Heart left ventricle (tissue), 16 donors: ENCODE measurements at regions not wholly inside any gene's neighbourhood (a gene's known extent, or its start where the extent isn't known, plus 50 kb on each side); places are given as distances from the start of the nearest gene placed in this dataset.
"Not testable (repeated sequence)": the region's sequence is repeated elsewhere in the genome, so short reads cannot be mapped to it uniquely, and the experiment has no call there.

Experiments
- ATAC-seq, 4 donors: fragments of 200-7000 bp; cut with Tn5 transposase; one replicate each; pipeline ENCODE4 v1.9.1; 2020 to 2022; ENCODE audit warnings: moderate library complexity in 4 of 4, mild to moderate bottlenecking in 3 of 4, moderate number of reproducible peaks in 1 of 4
- DNase-seq, 5 donors: peaks; one replicate each; pipeline ENCODE4 v3.0.0-alpha.2; 2020
- H3K27ac ChIP-seq, 12 donors: fragments of 200-600 bp; sonication (generic) in 4 of 12; one replicate each; pipeline versions ENCODE4 v1.5.0 to v1.8.0; 2016 to 2022; ENCODE audit warnings: mild to moderate bottlenecking in 2 of 12
- H3K27me3 ChIP-seq, 9 donors: fragments of 200-600 bp; sonication (generic) in 2 of 9; one replicate each; pipeline versions ENCODE4 v1.5.1 to v1.8.0; 2016 to 2022; ENCODE audit warnings: mild to moderate bottlenecking in 3 of 9
- H3K36me3 ChIP-seq, 9 donors: fragments of 200-600 bp; sonication (generic) in 2 of 9; one replicate each; pipeline versions ENCODE4 v1.5.0 to v1.8.0; 2018 to 2022; ENCODE audit warnings: mild to moderate bottlenecking in 2 of 9
- H3K4me1 ChIP-seq, 12 donors: fragments of 200-600 bp; sonication (generic) in 4 of 12; one replicate each; pipeline versions ENCODE4 v1.5.0 to v1.8.0; 2016 to 2022; ENCODE audit warnings: mild to moderate bottlenecking in 3 of 12
- H3K4me3 ChIP-seq, 12 donors: fragments of 200-600 bp; sonication (generic) in 4 of 12; one replicate each; pipeline versions ENCODE4 v1.5.0 to v1.8.0; 2017 to 2022; ENCODE audit warnings: mild to moderate bottlenecking in 9 of 12, moderate library complexity in 4 of 12
- H3K9me3 ChIP-seq, 12 donors: fragments of 200-600 bp; sonication (generic) in 4 of 12; one replicate each; pipeline versions ENCODE4 v1.5.0 to v1.8.0; 2016 to 2022; ENCODE audit warnings: mild to moderate bottlenecking in 1 of 12
- POLR2A ChIP-seq, 2 donors: fragments of 450-650 bp; IDR thresholded peaks; one replicate each; pipeline ENCODE4 v1.6.1; 2017; ENCODE audit warnings: antibody characterized with exemption in 2 of 2, mild to moderate bottlenecking in 2 of 2, moderate library complexity in 2 of 2
- WGBS, 4 donors: extraction: QIAGEN DNeasy Blood & Tissue Kit in 2 of 4; methylation state at CpG; one replicate each; pipeline versions ENCODE4 v1.1.5 to v1.1.7; 2013 to 2018; 5-methylcytosine and 5-hydroxymethylcytosine counted together
- intact Hi-C, 10 donors: fragments of 100-400 bp; cut with DNase I; formaldehyde crosslinking; loops; one replicate each; pipeline versions ENCODE4 v1.11.1 to v1.14.2; 2022
- TF ChIP-seq, protein P1 (sequence below), 12 donors: fragments of 200-600 bp; sonication (generic) in 4 of 12; IDR thresholded peaks; one replicate each; pipeline versions ENCODE4 v1.5.0 to v1.8.0; 2018 to 2022; ENCODE audit warnings: antibody characterized with exemption in 12 of 12, mild to moderate bottlenecking in 5 of 12
- donor health status: ischemic (EF 13 %, LVEDD 7.1; RV severe dilation, severe dysfunction).
- donor health status: healthy with polysubstance abuse.
- donor health status: DM: no; HTN: yes; CAD: no.
- donor health status: DM: no; HTN: no; CAD: no.
- donor health status: ischemic (EF 25% LVEDD 6.9; RV normal size, moderate dysfunction).
- donor health status: ischemic (EF 25% LVEDD 5.7; RV mildly dilated, moderate dysfunction).
- donor health status: healthy.
- donor health status: DM: yes; HTN: yes; CAD: no.
- donor health status: ischemic (EF 35%, LVEDD 5.7; RV mildly dilated, moderate dysfunction).
- donor health status: nonischemic (EF 11% LVEDD 7.7; RV severe dilation, severe dysfunction).
- donor health status: DM: yes; HTN: yes; CAD: no.
- donor health status: PGD.
- donor health status: ischemic (EF 29% LVEDD 5.4; RV normal size, mild dysfunction).
- donor health status: nonischemic (EF 23%, LVEDD 6.1; RV moderate dilation, normal function).

DNA sequence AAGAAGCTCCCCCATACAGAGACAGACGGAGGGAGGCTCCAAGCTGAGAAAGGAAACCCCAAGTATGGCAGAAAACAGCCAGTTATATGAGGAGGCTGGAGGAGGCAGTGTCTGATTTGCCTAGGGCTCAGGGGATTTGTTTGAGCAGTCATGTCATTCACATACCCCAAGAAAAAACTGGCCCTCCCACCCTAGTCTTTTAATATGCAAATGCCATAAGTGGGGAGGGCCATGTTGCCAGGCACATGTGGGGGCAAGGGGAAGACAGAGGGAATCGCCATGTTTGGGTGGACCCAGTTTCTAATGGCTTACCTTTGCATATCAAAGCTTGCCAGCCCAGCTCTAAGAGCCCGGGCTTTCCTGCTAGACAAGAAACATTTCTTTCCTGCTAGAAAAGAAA lies 1163.8 kb downstream of the TAF11L14 start:
- no peak for DNase-seq
- no peak overlapping the region for H3K27ac ChIP-seq
- TF ChIP-seq, protein P1, sequence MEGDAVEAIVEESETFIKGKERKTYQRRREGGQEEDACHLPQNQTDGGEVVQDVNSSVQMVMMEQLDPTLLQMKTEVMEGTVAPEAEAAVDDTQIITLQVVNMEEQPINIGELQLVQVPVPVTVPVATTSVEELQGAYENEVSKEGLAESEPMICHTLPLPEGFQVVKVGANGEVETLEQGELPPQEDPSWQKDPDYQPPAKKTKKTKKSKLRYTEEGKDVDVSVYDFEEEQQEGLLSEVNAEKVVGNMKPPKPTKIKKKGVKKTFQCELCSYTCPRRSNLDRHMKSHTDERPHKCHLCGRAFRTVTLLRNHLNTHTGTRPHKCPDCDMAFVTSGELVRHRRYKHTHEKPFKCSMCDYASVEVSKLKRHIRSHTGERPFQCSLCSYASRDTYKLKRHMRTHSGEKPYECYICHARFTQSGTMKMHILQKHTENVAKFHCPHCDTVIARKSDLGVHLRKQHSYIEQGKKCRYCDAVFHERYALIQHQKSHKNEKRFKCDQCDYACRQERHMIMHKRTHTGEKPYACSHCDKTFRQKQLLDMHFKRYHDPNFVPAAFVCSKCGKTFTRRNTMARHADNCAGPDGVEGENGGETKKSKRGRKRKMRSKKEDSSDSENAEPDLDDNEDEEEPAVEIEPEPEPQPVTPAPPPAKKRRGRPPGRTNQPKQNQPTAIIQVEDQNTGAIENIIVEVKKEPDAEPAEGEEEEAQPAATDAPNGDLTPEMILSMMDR (IDR thresholded peaks at IDR 0.05), result no peak
- no peak for TF ChIP-seq POLR2A (IDR thresholded peaks at IDR 0.05)
- no peaks in the 10 kb centered on the region for H3K27me3 ChIP-seq
- H3K4me1 ChIP-seq, result no peaks in the 10 kb centered on the region
- no peak for ATAC-seq
- H3K9me3 ChIP-seq, result no peaks in the 10 kb centered on the region
- no peak overlapping the region for H3K4me3 ChIP-seq
- intact Hi-C loops, result no loop called here
- H3K36me3 ChIP-seq, result no peaks in the 10 kb centered on the region
- 38 to 53% (median 40%) methylated on average over 3 of the region's 3 CpGs for WGBS, 4 donors

DNA sequence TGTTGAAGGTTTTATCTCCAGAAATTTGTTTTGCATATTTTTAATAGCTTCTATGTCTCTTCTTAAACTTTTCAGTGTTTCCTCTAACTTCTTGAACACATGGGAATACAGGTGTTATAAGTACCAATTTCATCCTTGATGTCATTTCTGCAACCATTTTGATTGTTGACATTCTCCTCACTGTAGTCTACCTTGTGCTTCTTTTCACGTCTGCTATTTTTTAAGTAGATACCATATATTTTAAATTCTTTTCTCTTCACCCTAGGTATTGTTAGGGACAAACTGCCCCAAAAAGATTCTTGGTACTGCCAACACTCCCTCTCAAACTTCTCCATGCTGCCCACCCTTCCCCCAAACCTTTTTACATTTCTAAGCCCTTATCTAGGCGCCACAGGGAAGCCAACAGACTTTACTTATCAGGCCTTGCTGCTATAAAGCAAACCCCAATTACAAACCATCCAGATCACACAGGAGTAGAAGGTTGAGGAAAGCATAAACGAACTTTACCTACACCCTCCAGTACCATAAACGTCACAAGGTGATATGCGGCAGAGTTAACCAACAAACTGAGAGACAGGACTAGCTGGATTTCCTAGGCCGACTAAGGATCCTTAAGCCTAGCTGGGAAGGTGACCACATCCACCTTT lies 1165.3 kb downstream of the TAF11L14 start:
- no peak overlapping the region for H3K4me3 ChIP-seq
- H3K9me3 ChIP-seq, result no peaks in the 10 kb centered on the region
- no peak overlapping the region for H3K27ac ChIP-seq
- no peak for DNase-seq
- TF ChIP-seq POLR2A (IDR thresholded peaks at IDR 0.05), result no peak
- TF ChIP-seq, protein P1 (IDR thresholded peaks at IDR 0.05), result no peak
- no peaks in the 10 kb centered on the region for H3K4me1 ChIP-seq
- no peaks in the 10 kb centered on the region for H3K27me3 ChIP-seq
- no peak for ATAC-seq
- no peaks in the 10 kb centered on the region for H3K36me3 ChIP-seq
- intact Hi-C loops, result no loop called here
- WGBS, 4 donors, result 52 to 70% (median 53%) methylated on average over 6 of the region's 6 CpGs

DNA sequence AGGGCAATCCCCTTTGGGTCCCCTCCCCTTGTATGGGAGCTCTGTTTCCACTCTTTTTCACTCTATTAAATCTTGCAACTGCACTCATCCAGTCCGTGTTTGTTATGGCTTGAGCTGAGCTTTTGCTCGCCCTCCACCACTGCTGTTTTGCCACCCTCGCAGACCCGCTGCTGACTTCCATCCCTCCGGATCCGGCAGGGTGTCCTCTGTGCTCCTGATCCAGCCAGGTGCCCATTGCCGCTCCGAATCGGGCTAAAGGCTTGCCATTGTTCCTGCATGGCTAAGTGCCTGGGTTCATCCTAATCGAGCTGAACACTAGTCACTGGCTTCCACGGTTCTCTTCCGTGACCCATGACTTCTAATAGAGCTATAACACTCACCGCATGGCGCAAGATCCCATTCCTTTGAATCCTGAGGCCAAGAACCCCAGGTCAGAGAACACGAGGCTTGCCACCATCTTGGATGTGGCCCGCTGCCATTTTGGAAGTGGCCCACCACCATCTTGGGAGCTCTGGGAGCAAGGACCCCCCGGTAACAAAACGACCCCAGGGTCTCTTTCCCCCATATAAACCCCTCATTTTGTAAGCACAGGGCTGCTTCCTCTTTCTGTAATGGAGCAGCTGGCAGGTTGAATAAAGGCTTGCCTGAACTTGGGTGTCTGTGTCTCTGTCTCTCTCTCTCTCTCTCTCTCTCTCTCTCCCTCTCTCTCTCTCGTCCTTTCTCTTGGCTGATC lies 1166.2 kb downstream of the TAF11L14 start:
- ATAC-seq, result no peak
- H3K36me3 ChIP-seq, result no peaks in the 10 kb centered on the region

DNA sequence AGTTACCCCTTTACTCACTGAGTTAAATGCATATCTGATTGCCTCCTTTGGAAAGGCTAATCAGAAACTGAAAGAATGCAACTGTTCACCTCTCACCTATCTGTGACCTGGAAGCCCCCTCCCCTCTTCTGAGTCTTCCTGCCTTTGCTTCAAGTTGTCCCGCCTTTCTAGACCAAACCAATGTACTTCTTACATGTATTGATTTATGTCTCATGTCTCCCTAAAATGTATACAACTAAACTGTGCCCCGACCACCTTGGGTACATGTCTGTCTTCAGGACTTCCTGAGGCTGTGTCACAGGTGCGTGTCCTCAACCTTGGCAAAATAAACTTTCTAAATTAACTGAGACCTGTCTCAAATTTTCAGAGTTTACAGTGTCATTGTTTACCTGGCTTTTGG lies 1167.2 kb downstream of the TAF11L14 start:
- H3K27me3 ChIP-seq, H3K9me3 ChIP-seq, H3K4me3 ChIP-seq, DNase-seq, H3K36me3 ChIP-seq, intact Hi-C loops, ATAC-seq, H3K27ac ChIP-seq, H3K4me1 ChIP-seq: not testable (repeated sequence)
- 65 to 80% (median 77%) methylated on average over 3 of the region's 3 CpGs for whole genome bisulfite sequencing, 4 donors

More for the DNA sequence above, 1166.2 kb downstream of the TAF11L14 start:
- Histone ChIP-seq H3K4me3 (no peak overlapping the region), H3K27me3 (no peaks in the 10 kb centered on the region), H3K4me1 (no peaks in the 10 kb centered on the region), H3K9me3 (no peaks in the 10 kb centered on the region), H3K27ac (no peak overlapping the region)
- intact Hi-C loops, result no loop called here
- TF ChIP-seq POLR2A (IDR thresholded peaks at IDR 0.05), result no peak
- TF ChIP-seq, protein P1 (IDR thresholded peaks at IDR 0.05), result no peak
- DNase-seq, result no peak
- WGBS, 4 donors, result 84 to 88% (median 84%) methylated on average over 18 to 19 of the region's 19 CpGs
